ENCODE measurements at regions not wholly inside any gene's neighbourhood (a gene's known extent, or its start where the extent isn't known, plus 50 kb on each side); places are given as distances from the start of the nearest gene placed in this dataset.

DNA sequence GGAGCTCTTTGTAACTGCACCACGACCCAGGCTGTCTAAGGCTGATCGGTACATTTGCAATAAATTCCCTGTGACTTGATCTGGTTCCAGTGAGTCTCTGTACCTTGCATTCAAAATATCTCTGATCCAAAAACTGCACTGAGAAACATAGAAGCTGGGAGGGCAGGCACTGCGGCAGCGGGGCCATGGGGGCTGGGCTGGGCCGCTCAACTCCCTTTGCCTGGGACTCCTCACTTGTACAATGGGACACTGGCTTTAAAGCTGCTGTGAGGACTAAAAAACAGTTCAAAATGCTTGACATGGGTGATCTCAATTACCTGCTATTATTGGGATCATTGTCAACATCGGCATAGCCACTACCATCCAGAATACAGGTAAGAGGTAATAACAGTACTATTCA is 644.0 kb downstream of the AJAP1 start:
- Mint-ChIP-seq H3K27ac (no peak overlapping the region), H3K36me3 (peaks cover 63% of the 10 kb centered on the region), H3K4me3 (no peak overlapping the region), H3K27me3 (ENCODE audit: low read depth) (peaks cover 19% of the 10 kb centered on the region), H3K9me3 (peaks cover 90% of the 10 kb centered on the region), H3K4me1 (no peaks in the 10 kb centered on the region)
- CTCF ChIA-PET, result no interaction called here
- POLR2A ChIA-PET, result no interaction called here
- ATAC-seq (no peak), DNase-seq (ENCODE audit: low spot score) (no peak)
- TF ChIP-seq, protein P1, sequence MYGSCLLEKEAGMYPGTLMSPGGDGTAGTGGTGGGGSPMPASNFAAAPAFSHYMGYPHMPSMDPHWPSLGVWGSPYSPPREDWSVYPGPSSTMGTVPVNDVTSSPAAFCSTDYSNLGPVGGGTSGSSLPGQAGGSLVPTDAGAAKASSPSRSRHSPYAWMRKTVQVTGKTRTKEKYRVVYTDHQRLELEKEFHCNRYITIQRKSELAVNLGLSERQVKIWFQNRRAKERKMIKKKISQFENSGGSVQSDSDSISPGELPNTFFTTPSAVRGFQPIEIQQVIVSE (CRISPR knock-in tag; IDR thresholded peaks at IDR 0.05; ENCODE audit: borderline replicate concordance), result no peak
- TF ChIP-seq ZNF423 (CRISPR knock-in tag; IDR thresholded peaks at IDR 0.05) (no peak), PREB (CRISPR knock-in tag; IDR thresholded peaks at IDR 0.05; ENCODE audit: borderline replicate concordance) (no peak), E2F5 (CRISPR knock-in tag; IDR thresholded peaks at IDR 0.05) (no peak), NR3C1 (CRISPR knock-in tag; conservative IDR thresholded peaks at IDR 0.05; ENCODE audit: low read depth) (no peak), ZNF138 (CRISPR knock-in tag; conservative IDR thresholded peaks at IDR 0.05) (no peak), ZMAT4 (CRISPR knock-in tag; IDR thresholded peaks at IDR 0.05) (no peak)
- TF ChIP-seq, protein P2, sequence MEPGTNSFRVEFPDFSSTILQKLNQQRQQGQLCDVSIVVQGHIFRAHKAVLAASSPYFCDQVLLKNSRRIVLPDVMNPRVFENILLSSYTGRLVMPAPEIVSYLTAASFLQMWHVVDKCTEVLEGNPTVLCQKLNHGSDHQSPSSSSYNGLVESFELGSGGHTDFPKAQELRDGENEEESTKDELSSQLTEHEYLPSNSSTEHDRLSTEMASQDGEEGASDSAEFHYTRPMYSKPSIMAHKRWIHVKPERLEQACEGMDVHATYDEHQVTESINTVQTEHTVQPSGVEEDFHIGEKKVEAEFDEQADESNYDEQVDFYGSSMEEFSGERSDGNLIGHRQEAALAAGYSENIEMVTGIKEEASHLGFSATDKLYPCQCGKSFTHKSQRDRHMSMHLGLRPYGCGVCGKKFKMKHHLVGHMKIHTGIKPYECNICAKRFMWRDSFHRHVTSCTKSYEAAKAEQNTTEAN (CRISPR knock-in tag; IDR thresholded peaks at IDR 0.05), result no peak

- Mint-ChIP-seq H3K27me3 (ENCODE audit: low read depth) (peaks cover 19% of the 10 kb centered on the region), H3K4me1 (no peaks in the 10 kb centered on the region), H3K36me3 (peaks cover 60% of the 10 kb centered on the region), H3K4me3 (no peak overlapping the region), H3K9me3 (peaks cover 86% of the 10 kb centered on the region), H3K27ac (no peak overlapping the region)
- no peak for DNase-seq (ENCODE audit: low spot score)
- POLR2A ChIA-PET, result interaction anchor here (0.5 kb wide), 1 partner anchor 945 kb away, joined by 3 read pairs; no protein-coding TSS in a partner anchor
- no peak for ATAC-seq
- TF ChIP-seq, protein P3, sequence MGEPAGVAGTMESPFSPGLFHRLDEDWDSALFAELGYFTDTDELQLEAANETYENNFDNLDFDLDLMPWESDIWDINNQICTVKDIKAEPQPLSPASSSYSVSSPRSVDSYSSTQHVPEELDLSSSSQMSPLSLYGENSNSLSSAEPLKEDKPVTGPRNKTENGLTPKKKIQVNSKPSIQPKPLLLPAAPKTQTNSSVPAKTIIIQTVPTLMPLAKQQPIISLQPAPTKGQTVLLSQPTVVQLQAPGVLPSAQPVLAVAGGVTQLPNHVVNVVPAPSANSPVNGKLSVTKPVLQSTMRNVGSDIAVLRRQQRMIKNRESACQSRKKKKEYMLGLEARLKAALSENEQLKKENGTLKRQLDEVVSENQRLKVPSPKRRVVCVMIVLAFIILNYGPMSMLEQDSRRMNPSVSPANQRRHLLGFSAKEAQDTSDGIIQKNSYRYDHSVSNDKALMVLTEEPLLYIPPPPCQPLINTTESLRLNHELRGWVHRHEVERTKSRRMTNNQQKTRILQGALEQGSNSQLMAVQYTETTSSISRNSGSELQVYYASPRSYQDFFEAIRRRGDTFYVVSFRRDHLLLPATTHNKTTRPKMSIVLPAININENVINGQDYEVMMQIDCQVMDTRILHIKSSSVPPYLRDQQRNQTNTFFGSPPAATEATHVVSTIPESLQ (CRISPR knock-in tag; IDR thresholded peaks at IDR 0.05), result no peak
- TF ChIP-seq ZNF396 (CRISPR knock-in tag; IDR thresholded peaks at IDR 0.05; ENCODE audit: borderline replicate concordance), result no peak
- TF ChIP-seq ZNF232 (CRISPR knock-in tag; IDR thresholded peaks at IDR 0.05), result no peak
- TF ChIP-seq ELF4 (CRISPR knock-in tag; IDR thresholded peaks at IDR 0.05; ENCODE audit: low read depth), result no peak
- TF ChIP-seq, protein P4, sequence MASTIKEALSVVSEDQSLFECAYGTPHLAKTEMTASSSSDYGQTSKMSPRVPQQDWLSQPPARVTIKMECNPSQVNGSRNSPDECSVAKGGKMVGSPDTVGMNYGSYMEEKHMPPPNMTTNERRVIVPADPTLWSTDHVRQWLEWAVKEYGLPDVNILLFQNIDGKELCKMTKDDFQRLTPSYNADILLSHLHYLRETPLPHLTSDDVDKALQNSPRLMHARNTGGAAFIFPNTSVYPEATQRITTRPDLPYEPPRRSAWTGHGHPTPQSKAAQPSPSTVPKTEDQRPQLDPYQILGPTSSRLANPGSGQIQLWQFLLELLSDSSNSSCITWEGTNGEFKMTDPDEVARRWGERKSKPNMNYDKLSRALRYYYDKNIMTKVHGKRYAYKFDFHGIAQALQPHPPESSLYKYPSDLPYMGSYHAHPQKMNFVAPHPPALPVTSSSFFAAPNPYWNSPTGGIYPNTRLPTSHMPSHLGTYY (CRISPR knock-in tag; IDR thresholded peaks at IDR 0.05), result no peak
- TF ChIP-seq CREB1 (CRISPR knock-in tag; IDR thresholded peaks at IDR 0.05), result no peak
- TF ChIP-seq, protein P2 (CRISPR knock-in tag; IDR thresholded peaks at IDR 0.05), result no peak
- CTCF ChIA-PET, result no interaction called here
Measured at GRCh38 chr1:5297886-5298239, 643.5 kb downstream of the AJAP1 start.

Measured in WTC11 (cell line).